ENCODE measurements at regions not wholly inside any gene's neighbourhood (a gene's known extent, or its start where the extent isn't known, plus 50 kb on each side); places are given as distances from the start of the nearest gene placed in this dataset.

GRCh38 chr10:25738776-25739175 is 195.3 kb upstream of the MYO3A start:
- DNase-seq = no peak

GRCh38 chr10:25743832-25744231 is 190.2 kb upstream of the MYO3A start:
- 90 to 98% methylated on average over 3 of the region's 3 CpGs for WGBS, 2 donors

More at GRCh38 chr10:25738776-25739175, 195.3 kb upstream of the MYO3A start:
- no peak for TF ChIP-seq POLR2A (IDR thresholded peaks at IDR 0.05)
- intact Hi-C loops (cut with DNase I) = no loop called here
- Histone ChIP-seq H3K27ac (no peak overlapping the region), H3K36me3 (no peaks in the 10 kb centered on the region), H3K27me3 (no peaks in the 10 kb centered on the region), H3K9me3 (no peaks in the 10 kb centered on the region), H3K4me3 (no peak overlapping the region), H3K4me1 (no peaks in the 10 kb centered on the region)
- 90% methylated on average over 4 of the region's 4 CpGs; no CpG with 5 or more reads in 1 of the 2 donors for WGBS, 2 donors

GRCh38 chr10:25744574-25744973 is 189.5 kb upstream of the MYO3A start:
- intact Hi-C loops (cut with DNase I) = no loop called here
- H3K9me3 ChIP-seq = no peaks in the 10 kb centered on the region
- H3K27me3 ChIP-seq = no peaks in the 10 kb centered on the region
- H3K36me3 ChIP-seq = no peaks in the 10 kb centered on the region
- no peak for TF ChIP-seq POLR2A (IDR thresholded peaks at IDR 0.05)
- TF ChIP-seq CTCF (IDR thresholded peaks at IDR 0.05) = no peak
- H3K4me1 ChIP-seq = no peaks in the 10 kb centered on the region
- no peak overlapping the region for H3K27ac ChIP-seq
- H3K4me3 ChIP-seq = no peak overlapping the region
- no peak for DNase-seq

More at GRCh38 chr10:25743832-25744231, 190.2 kb upstream of the MYO3A start:
- no peak for DNase-seq
- no peak overlapping the region for H3K4me3 ChIP-seq
- H3K9me3 ChIP-seq = no peaks in the 10 kb centered on the region
- H3K27me3 ChIP-seq = no peaks in the 10 kb centered on the region
- H3K27ac ChIP-seq = no peak overlapping the region
- H3K36me3 ChIP-seq = no peaks in the 10 kb centered on the region
- TF ChIP-seq POLR2A (IDR thresholded peaks at IDR 0.05) = no peak
- TF ChIP-seq CTCF (IDR thresholded peaks at IDR 0.05) = no peak
- H3K4me1 ChIP-seq = no peaks in the 10 kb centered on the region
- intact Hi-C loops (cut with DNase I) = no loop called here

GRCh38 chr10:25745976-25746375 is 188.1 kb upstream of the MYO3A start:
- Histone ChIP-seq H3K9me3 (no peaks in the 10 kb centered on the region), H3K27me3 (no peaks in the 10 kb centered on the region), H3K36me3 (no peaks in the 10 kb centered on the region), H3K4me1 (no peaks in the 10 kb centered on the region), H3K27ac (no peak overlapping the region), H3K4me3 (no peak overlapping the region)
- TF ChIP-seq CTCF (IDR thresholded peaks at IDR 0.05) (no peak), POLR2A (IDR thresholded peaks at IDR 0.05) (no peak)
- intact Hi-C loops (cut with DNase I) = no loop called here
- DNase-seq = no peak
- WGBS, 2 donors = 26 to 46% methylated on average over 3 of the region's 3 CpGs

- intact Hi-C loops (cut with DNase I) = no loop called here
- no peaks in the 10 kb centered on the region for H3K9me3 ChIP-seq
- 10 to 19% methylated on average over 2 of the region's 2 CpGs for WGBS, 2 donors
- no peaks in the 10 kb centered on the region for H3K4me1 ChIP-seq
- H3K4me3 ChIP-seq = no peak overlapping the region
- no peaks in the 10 kb centered on the region for H3K36me3 ChIP-seq
- no peak overlapping the region for H3K27ac ChIP-seq
- TF ChIP-seq POLR2A (IDR thresholded peaks at IDR 0.05) (no peak), CTCF (IDR thresholded peaks at IDR 0.05) (no peak)
- no peak for DNase-seq
- no peaks in the 10 kb centered on the region for H3K27me3 ChIP-seq
These were observed 186.9 kb upstream of the MYO3A start for GRCh38 chr10:25747084-25747483.

- WGBS, 2 donors = 73 to 79% methylated on average over 4 of the region's 4 CpGs
- Histone ChIP-seq H3K4me3 (no peak overlapping the region), H3K9me3 (no peaks in the 10 kb centered on the region), H3K27ac (no peak overlapping the region), H3K36me3 (no peaks in the 10 kb centered on the region), H3K4me1 (no peaks in the 10 kb centered on the region), H3K27me3 (no peaks in the 10 kb centered on the region)
- no peak for DNase-seq
- TF ChIP-seq POLR2A (IDR thresholded peaks at IDR 0.05) (no peak), CTCF (IDR thresholded peaks at IDR 0.05) (no peak)
- intact Hi-C loops (cut with DNase I) = no loop called here
These were observed 185.5 kb upstream of the MYO3A start for GRCh38 chr10:25748509-25748908.
